ENCODE measurements at regions not wholly inside any gene's neighbourhood (a gene's known extent, or its start where the extent isn't known, plus 50 kb on each side); places are given as distances from the start of the nearest gene placed in this dataset.
"Not testable (repeated sequence)": the region's sequence is repeated elsewhere in the genome, so short reads cannot be mapped to it uniquely, and the experiment has no call there.

DNA sequence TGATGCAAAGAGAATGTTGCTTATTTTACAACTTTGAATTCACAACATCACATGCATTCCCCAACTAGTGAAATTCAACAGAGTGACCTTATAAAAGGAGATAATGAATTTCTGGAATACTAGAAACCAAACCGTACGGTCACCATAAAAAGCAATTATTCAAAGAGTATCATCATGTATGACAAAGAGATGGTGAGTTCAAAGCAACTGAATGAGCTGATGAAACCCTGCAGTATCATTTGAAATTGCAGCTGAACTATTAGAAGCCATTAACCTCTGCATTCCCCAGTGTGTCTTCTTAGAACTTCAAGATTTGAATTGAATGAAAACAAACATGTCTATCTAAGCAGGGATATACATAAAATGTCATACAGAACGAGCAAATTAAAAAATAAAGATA, 172.4 kb downstream of the SLITRK2 start:
- no peak overlapping the region for H3K4me2 ChIP-seq (ENCODE audit: low read length)
- no peak overlapping the region for H3K27ac ChIP-seq (ENCODE audit: low read length)
- H3K4me1 ChIP-seq (ENCODE audit: low read length), result no peaks in the 10 kb centered on the region
- no peaks in the 10 kb centered on the region for H3K36me3 ChIP-seq (replicated peaks; ENCODE audit: low read depth, low read length)
- TF ChIP-seq EZH2phosphoT487 (IDR thresholded peaks at IDR 0.05; ENCODE audit: low read depth), result no peak
- TF ChIP-seq, protein P1, sequence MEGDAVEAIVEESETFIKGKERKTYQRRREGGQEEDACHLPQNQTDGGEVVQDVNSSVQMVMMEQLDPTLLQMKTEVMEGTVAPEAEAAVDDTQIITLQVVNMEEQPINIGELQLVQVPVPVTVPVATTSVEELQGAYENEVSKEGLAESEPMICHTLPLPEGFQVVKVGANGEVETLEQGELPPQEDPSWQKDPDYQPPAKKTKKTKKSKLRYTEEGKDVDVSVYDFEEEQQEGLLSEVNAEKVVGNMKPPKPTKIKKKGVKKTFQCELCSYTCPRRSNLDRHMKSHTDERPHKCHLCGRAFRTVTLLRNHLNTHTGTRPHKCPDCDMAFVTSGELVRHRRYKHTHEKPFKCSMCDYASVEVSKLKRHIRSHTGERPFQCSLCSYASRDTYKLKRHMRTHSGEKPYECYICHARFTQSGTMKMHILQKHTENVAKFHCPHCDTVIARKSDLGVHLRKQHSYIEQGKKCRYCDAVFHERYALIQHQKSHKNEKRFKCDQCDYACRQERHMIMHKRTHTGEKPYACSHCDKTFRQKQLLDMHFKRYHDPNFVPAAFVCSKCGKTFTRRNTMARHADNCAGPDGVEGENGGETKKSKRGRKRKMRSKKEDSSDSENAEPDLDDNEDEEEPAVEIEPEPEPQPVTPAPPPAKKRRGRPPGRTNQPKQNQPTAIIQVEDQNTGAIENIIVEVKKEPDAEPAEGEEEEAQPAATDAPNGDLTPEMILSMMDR (IDR thresholded peaks at IDR 0.05; ENCODE audit: low read depth, low read length), result no peak
- H3K27me3 ChIP-seq (ENCODE audit: low read depth, low read length), result no peaks in the 10 kb centered on the region
- H3K4me3 ChIP-seq (ENCODE audit: low read length), result no peak overlapping the region
- no peaks in the 10 kb centered on the region for H3K79me2 ChIP-seq (ENCODE audit: low read length)
- no peak overlapping the region for H2AFZ ChIP-seq (ENCODE audit: low read depth, low read length)
- no peak overlapping the region for H3K9ac ChIP-seq (ENCODE audit: low read length)
- H3K9me3 ChIP-seq (ENCODE audit: insufficient read depth, low read length), result no peaks in the 10 kb centered on the region
- no peaks in the 10 kb centered on the region for H4K20me1 ChIP-seq (ENCODE audit: insufficient read depth, low read length)

- no peak overlapping the region for H3K9ac ChIP-seq (ENCODE audit: low read length)
- no peaks in the 10 kb centered on the region for H4K20me1 ChIP-seq (ENCODE audit: insufficient read depth, low read length)
- no peaks in the 10 kb centered on the region for H3K79me2 ChIP-seq (ENCODE audit: low read length)
- no peak overlapping the region for H2AFZ ChIP-seq (ENCODE audit: low read depth, low read length)
- H3K4me3 ChIP-seq (ENCODE audit: low read length), result no peak overlapping the region
- H3K4me1 ChIP-seq (ENCODE audit: low read length), result no peaks in the 10 kb centered on the region
- H3K27me3 ChIP-seq (ENCODE audit: low read depth, low read length), result no peaks in the 10 kb centered on the region
- H3K27ac ChIP-seq (ENCODE audit: low read length), result no peak overlapping the region
- no peaks in the 10 kb centered on the region for H3K36me3 ChIP-seq (replicated peaks; ENCODE audit: low read depth, low read length)
- H3K9me3 ChIP-seq (ENCODE audit: insufficient read depth, low read length), result no peaks in the 10 kb centered on the region
- TF ChIP-seq, protein P1 (IDR thresholded peaks at IDR 0.05; ENCODE audit: low read depth, low read length), result no peak
- TF ChIP-seq EZH2phosphoT487 (IDR thresholded peaks at IDR 0.05; ENCODE audit: low read depth), result no peak
- no peak overlapping the region for H3K4me2 ChIP-seq (ENCODE audit: low read length)
Observed at GRCh38 chrX:146006637-146007036, 189.0 kb downstream of the SLITRK2 start.

DNA sequence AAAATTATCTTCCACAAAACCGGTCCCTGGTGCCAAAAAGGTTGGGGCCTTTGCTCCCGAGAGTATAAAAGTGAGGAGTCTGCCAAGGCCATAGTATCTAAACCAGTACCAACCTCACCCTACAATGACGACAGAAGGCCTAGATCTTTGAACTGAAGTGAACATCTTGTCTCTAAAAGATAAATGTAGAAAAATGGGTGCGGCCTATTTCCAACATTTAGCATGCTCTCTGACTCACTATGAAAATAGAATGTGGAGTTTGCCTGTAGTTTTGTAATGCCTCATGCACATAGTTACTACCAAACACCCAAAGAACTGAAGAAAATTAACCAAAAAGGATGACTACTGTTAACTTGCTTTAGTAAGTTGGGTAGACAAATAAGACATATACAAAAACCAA, 218.4 kb downstream of the SLITRK2 start:
- Histone ChIP-seq H2AFZ (ENCODE audit: low read depth, low read length) (no peak overlapping the region), H3K9me3 (ENCODE audit: insufficient read depth, low read length) (no peaks in the 10 kb centered on the region), H3K36me3 (replicated peaks; ENCODE audit: low read depth, low read length) (no peaks in the 10 kb centered on the region), H3K4me3 (ENCODE audit: low read length) (no peak overlapping the region), H4K20me1 (ENCODE audit: insufficient read depth, low read length) (no peaks in the 10 kb centered on the region), H3K4me1 (ENCODE audit: low read length) (no peaks in the 10 kb centered on the region), H3K27ac (ENCODE audit: low read length) (no peak overlapping the region), H3K79me2 (ENCODE audit: low read length) (no peaks in the 10 kb centered on the region), H3K27me3 (ENCODE audit: low read depth, low read length) (no peaks in the 10 kb centered on the region), H3K4me2 (ENCODE audit: low read length) (no peak overlapping the region), H3K9ac (ENCODE audit: low read length) (no peak overlapping the region)
- TF ChIP-seq, protein P1 (IDR thresholded peaks at IDR 0.05; ENCODE audit: low read depth, low read length), result no peak
- TF ChIP-seq EZH2phosphoT487 (IDR thresholded peaks at IDR 0.05; ENCODE audit: low read depth), result no peak

DNA sequence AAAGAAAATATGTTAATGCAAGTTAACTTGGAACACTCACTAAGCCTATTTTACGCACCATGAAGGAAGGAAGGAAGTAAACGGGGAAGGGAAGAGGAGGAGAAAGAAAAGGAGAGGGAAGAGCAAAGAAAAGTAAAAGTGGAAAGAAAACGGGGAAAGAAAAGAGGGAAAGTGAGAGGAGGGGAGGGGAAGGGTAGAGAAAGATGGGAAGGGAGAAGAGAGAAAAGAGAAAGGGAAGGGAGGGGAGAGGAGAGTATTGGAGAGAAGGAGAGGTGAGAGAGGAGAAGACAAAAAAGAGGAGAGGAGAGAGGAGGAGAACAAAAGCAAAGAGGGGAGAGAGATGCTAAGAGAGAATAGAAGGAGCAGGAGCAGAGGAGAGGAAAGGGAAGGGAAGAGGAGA, 224.1 kb downstream of the SLITRK2 start:
- H3K4me1 ChIP-seq (ENCODE audit: low read length), result no peaks in the 10 kb centered on the region
- H3K4me3 ChIP-seq (ENCODE audit: low read length), result no peak overlapping the region
- H3K9me3 ChIP-seq (ENCODE audit: insufficient read depth, low read length), result no peaks in the 10 kb centered on the region
- no peaks in the 10 kb centered on the region for H4K20me1 ChIP-seq (ENCODE audit: insufficient read depth, low read length)
- no peak overlapping the region for H3K27ac ChIP-seq (ENCODE audit: low read length)
- no peaks in the 10 kb centered on the region for H3K36me3 ChIP-seq (replicated peaks; ENCODE audit: low read depth, low read length)
- H3K4me2 ChIP-seq (ENCODE audit: low read length), result no peak overlapping the region
- H3K27me3 ChIP-seq (ENCODE audit: low read depth, low read length), result no peaks in the 10 kb centered on the region
- H2AFZ ChIP-seq (ENCODE audit: low read depth, low read length), result no peak overlapping the region
- no peaks in the 10 kb centered on the region for H3K79me2 ChIP-seq (ENCODE audit: low read length)
- no peak for TF ChIP-seq EZH2phosphoT487 (IDR thresholded peaks at IDR 0.05; ENCODE audit: low read depth)
- TF ChIP-seq, protein P1 (IDR thresholded peaks at IDR 0.05; ENCODE audit: low read depth, low read length), result no peak
- no peak overlapping the region for H3K9ac ChIP-seq (ENCODE audit: low read length)

DNA sequence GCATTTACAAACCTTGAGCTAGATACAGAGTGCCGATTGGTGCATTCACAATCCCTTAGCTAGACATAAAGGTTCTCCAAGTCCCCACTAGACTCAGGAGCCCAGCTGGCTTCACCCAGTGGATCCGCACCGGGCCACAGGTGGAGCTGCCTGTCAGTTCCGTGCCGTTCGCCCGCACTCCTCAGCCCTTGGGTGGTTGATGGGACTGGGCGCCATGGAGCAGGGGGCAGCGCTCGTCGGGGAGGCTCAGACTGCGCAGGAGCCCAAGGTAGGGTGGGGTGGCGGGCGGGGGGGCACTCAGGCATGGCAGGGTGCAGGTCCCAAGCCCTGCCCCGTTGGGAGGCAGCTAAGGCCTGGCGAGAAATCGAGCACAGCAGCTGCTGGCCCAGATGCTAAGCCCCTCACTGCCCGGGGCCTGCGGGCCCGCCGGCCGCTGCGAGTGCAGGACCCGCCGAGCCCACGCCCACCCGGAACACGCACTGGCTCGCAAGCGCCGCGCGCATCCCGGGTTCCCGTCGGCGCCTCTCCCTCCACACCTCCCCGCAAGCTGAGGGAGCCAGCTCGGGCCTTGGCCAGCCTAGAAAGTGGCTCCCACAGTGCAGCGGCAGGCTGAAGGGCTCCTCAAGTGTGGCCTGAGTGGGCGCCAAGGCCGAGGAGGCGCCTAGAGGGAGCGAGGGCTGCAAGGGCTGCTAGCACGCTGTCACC, 228.5 kb downstream of the SLITRK2 start:
- not testable (repeated sequence) for H3K36me3 ChIP-seq (replicated peaks; ENCODE audit: low read depth, low read length); H3K79me2 ChIP-seq (ENCODE audit: low read length); H3K4me3 ChIP-seq (ENCODE audit: low read length); H3K9ac ChIP-seq (ENCODE audit: low read length); H4K20me1 ChIP-seq (ENCODE audit: insufficient read depth, low read length); H3K27me3 ChIP-seq (ENCODE audit: low read depth, low read length); H3K9me3 ChIP-seq (ENCODE audit: insufficient read depth, low read length); H3K4me1 ChIP-seq (ENCODE audit: low read length); H3K27ac ChIP-seq (ENCODE audit: low read length); H3K4me2 ChIP-seq (ENCODE audit: low read length); H2AFZ ChIP-seq (ENCODE audit: low read depth, low read length)

DNA sequence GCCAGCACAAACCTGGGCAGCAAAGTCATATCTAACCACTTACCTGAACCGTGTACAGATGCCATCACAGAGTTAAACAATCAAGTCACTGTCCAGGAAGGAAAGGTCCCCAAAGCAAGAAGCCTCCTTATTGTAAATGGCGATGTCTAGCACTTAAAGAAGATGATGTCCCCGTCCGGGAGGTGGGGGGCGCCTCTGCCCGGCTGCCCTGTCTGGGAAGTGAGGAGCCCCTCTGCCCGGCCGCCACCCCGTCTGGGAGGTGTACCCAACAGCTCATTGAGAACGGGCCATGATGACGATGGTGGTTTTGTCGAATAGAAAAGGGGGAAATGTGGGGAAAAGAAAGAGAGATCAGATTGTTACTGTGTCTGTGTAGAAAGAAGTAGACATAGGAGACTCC, 231.9 kb downstream of the SLITRK2 start:
- not testable (repeated sequence) for H3K36me3 ChIP-seq (replicated peaks; ENCODE audit: low read depth, low read length); H3K9me3 ChIP-seq (ENCODE audit: insufficient read depth, low read length); H3K27ac ChIP-seq (ENCODE audit: low read length); H3K9ac ChIP-seq (ENCODE audit: low read length); H3K4me3 ChIP-seq (ENCODE audit: low read length); H3K79me2 ChIP-seq (ENCODE audit: low read length); H2AFZ ChIP-seq (ENCODE audit: low read depth, low read length); H4K20me1 ChIP-seq (ENCODE audit: insufficient read depth, low read length); H3K4me1 ChIP-seq (ENCODE audit: low read length); H3K27me3 ChIP-seq (ENCODE audit: low read depth, low read length); H3K4me2 ChIP-seq (ENCODE audit: low read length)
